OCI-LY3 (cell line): ENCODE measurements at regions not wholly inside any gene's neighbourhood (a gene's known extent, or its start where the extent isn't known, plus 50 kb on each side); places are given as distances from the start of the nearest gene placed in this dataset.

Experiments used
- EZH2phosphoT487 ChIP-seq: fragments of 200-600 bp; shearing (Covaris generic); IDR thresholded peaks from 2 replicates; pipeline ENCODE4 v1.6.1; 2018; ENCODE audit warnings: antibody characterized with exemption, mixed run types, low read depth
- TF ChIP-seq, protein P1 (sequence below): fragments of 200-600, 300-600 bp; sonication (generic); IDR thresholded peaks from 2 replicates; pipeline ENCODE4 v1.5.1; 2014; ENCODE audit warnings: antibody characterized with exemption, low read length, low read depth

GRCh38 chr2:185360776-185361175, 377.8 kb upstream of the FSIP2 start:
- TF ChIP-seq, protein P1, sequence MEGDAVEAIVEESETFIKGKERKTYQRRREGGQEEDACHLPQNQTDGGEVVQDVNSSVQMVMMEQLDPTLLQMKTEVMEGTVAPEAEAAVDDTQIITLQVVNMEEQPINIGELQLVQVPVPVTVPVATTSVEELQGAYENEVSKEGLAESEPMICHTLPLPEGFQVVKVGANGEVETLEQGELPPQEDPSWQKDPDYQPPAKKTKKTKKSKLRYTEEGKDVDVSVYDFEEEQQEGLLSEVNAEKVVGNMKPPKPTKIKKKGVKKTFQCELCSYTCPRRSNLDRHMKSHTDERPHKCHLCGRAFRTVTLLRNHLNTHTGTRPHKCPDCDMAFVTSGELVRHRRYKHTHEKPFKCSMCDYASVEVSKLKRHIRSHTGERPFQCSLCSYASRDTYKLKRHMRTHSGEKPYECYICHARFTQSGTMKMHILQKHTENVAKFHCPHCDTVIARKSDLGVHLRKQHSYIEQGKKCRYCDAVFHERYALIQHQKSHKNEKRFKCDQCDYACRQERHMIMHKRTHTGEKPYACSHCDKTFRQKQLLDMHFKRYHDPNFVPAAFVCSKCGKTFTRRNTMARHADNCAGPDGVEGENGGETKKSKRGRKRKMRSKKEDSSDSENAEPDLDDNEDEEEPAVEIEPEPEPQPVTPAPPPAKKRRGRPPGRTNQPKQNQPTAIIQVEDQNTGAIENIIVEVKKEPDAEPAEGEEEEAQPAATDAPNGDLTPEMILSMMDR = no peak
- no peak for TF ChIP-seq EZH2phosphoT487
